ENCODE measurements at regions not wholly inside any gene's neighbourhood (a gene's known extent, or its start where the extent isn't known, plus 50 kb on each side); places are given as distances from the start of the nearest gene placed in this dataset.

GRCh38 chr4:1494416-1495315, 88.4 kb upstream of the NKX1-1 start:
- 76 to 82% (median 79%) methylated on average over 33 to 37 of the region's 37 CpGs for WGBS, 5 donors
- H3K4me1 ChIP-seq: no peaks in the 10 kb centered on the region
- no peak overlapping the region for H3K27ac ChIP-seq
- no peaks in the 10 kb centered on the region for H3K9me3 ChIP-seq
- H3K4me3 ChIP-seq: no peak overlapping the region
- H3K27me3 ChIP-seq (replicated peaks in 1 of 7): peaks cover 0 to 74% (median 25%) of the 10 kb centered on the region in 7 donors
- TF ChIP-seq POLR2AphosphoS5 (IDR thresholded peaks at IDR 0.05): no peak
- no peak for TF ChIP-seq CTCF (IDR thresholded peaks at IDR 0.05 in 8 of 11, conservative IDR thresholded peaks at IDR 0.05 in 3 of 11)
- TF ChIP-seq POLR2A (IDR thresholded peaks at IDR 0.05): no peak
- intact Hi-C loops (cut with DNase I; ENCODE audit: low total_unique reads): no loop called here
- DNase-seq: no peak
- no peaks in the 10 kb centered on the region for H3K36me3 ChIP-seq

- Histone ChIP-seq H3K27me3 (replicated peaks in 1 of 7) (peaks cover 0 to 84% (median 34%) of the 10 kb centered on the region in 7 donors), H3K4me3 (no peak overlapping the region), H3K27ac (no peak overlapping the region), H3K9me3 (no peaks in the 10 kb centered on the region), H3K4me1 (no peaks in the 10 kb centered on the region), H3K36me3 (no peaks in the 10 kb centered on the region)
- TF ChIP-seq POLR2A (IDR thresholded peaks at IDR 0.05): no peak
- no peak for TF ChIP-seq POLR2AphosphoS5 (IDR thresholded peaks at IDR 0.05)
- no peak for TF ChIP-seq CTCF (IDR thresholded peaks at IDR 0.05 in 8 of 11, conservative IDR thresholded peaks at IDR 0.05 in 3 of 11)
- WGBS, 5 donors: 74 to 83% (median 78%) methylated on average over 27 to 28 of the region's 28 CpGs
- no peak for DNase-seq
- intact Hi-C loops (cut with DNase I; ENCODE audit: low total_unique reads): no loop called here
Observed at GRCh38 chr4:1493540-1494287, 87.5 kb upstream of the NKX1-1 start.

GRCh38 chr4:1492651-1493539, 86.7 kb upstream of the NKX1-1 start:
- no peaks in the 10 kb centered on the region for H3K36me3 ChIP-seq
- 75 to 79% (median 77%) methylated on average over 29 to 46 of the region's 46 CpGs for WGBS, 5 donors
- no peak for TF ChIP-seq POLR2A (IDR thresholded peaks at IDR 0.05)
- no peak for TF ChIP-seq CTCF (IDR thresholded peaks at IDR 0.05 in 8 of 11, conservative IDR thresholded peaks at IDR 0.05 in 3 of 11)
- TF ChIP-seq POLR2AphosphoS5 (IDR thresholded peaks at IDR 0.05): no peak
- H3K4me1 ChIP-seq: no peaks in the 10 kb centered on the region
- intact Hi-C loops (cut with DNase I; ENCODE audit: low total_unique reads): no loop called here
- peaks cover 0 to 92% (median 34%) of the 10 kb centered on the region in 7 donors for H3K27me3 ChIP-seq (replicated peaks in 1 of 7)
- H3K27ac ChIP-seq: no peak overlapping the region
- no peak overlapping the region for H3K4me3 ChIP-seq
- no peaks in the 10 kb centered on the region for H3K9me3 ChIP-seq
- DNase-seq: no peak
